HG03139 (cell line): ENCODE measurements at regions not wholly inside any gene's neighbourhood (a gene's known extent, or its start where the extent isn't known, plus 50 kb on each side); places are given as distances from the start of the nearest gene placed in this dataset.
"Not testable (repeated sequence)": the region's sequence is repeated elsewhere in the genome, so short reads cannot be mapped to it uniquely, and the experiment has no call there.

Source experiments
- ATAC-seq: cut with Tn5 transposase; IDR thresholded peaks from one replicate; pipeline ENCODE4 v1.9.1; 2021; ENCODE audit not compliant: unreplicated experiment

DNA sequence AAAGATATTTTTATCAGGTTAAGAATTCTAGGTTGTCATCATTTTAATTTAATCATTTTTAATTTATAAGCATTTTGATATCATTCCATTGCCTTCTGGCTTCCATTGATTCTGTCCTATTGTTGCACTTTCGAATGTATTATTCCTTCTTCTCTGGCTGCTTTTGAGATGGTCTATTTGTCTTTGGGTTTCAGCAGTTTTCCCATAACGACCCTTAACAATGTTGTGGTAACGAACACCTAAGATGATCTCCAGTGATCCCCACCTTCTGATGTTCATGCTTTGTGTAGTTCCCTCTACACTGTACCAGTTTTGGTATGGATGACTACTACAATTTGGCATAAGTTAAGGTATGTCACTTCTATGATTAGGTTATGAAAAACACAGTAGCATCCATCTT, 59.9 kb downstream of the MINAR1 start:
- ATAC-seq, result no peak

DNA sequence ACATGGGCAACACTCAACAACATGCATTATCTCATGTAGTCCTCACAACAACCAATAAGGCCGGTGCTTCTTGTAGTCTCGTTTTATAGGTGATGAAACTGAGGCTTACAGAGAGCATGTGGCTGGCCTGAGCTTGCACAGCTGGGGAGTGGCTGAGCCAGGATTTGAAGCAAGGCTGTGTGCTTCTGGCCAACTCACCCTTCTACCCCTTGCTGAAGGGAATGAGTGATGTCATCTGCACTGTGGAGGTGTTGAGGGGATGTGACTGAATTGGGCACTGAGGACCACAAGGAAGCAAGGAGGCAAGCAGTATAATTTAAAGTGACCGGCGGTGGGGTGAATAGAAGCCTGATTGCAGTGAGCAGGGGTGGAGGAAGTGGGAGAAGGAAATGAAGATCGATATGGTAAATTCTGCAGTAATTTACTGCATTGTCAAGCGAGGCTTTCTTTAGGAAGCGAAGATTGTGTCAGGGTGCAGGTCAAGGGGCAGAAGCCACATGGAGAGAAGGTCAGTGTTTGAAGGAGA, 62.3 kb downstream of the MINAR1 start:
- no peak for ATAC-seq

GRCh38 chr15:79494963-79495755, 63.0 kb downstream of the MINAR1 start:
- no peak for ATAC-seq

- ATAC-seq, result no peak
Measured at GRCh38 chr15:79495775-79496174, 63.6 kb downstream of the MINAR1 start.

GRCh38 chr15:79496838-79497237, 64.7 kb downstream of the MINAR1 start:
- ATAC-seq, result no peak

- no peak for ATAC-seq
Measured at GRCh38 chr15:79501086-79501485, 69.0 kb downstream of the MINAR1 start.

- ATAC-seq, result no peak
Measured at GRCh38 chr15:79505956-79506355, 73.8 kb downstream of the MINAR1 start.

DNA sequence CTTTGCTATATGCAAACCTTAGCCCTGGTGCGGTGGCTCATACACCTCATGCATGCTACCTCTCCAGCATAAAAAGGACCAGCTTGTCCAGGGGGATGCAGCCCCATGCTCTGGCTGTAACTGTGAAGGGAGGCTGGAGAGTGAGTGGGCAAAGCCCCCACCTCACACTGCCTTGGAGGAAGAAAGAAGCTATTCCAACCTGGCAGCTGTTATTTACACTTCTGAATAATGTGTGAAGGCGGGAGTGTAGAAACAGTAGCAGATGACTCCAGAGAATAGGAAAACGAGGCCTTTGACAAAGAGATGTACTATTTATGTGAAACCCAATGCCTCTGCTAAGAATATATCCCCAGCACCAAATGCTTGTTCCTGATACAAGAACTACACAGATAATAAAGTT, 80.7 kb downstream of the MINAR1 start:
- not testable (repeated sequence) for ATAC-seq

- no peak for ATAC-seq
Measured at GRCh38 chr15:79513417-79513816, 81.3 kb downstream of the MINAR1 start.

- ATAC-seq, result no peak
Measured at GRCh38 chr15:79513940-79514339, 81.8 kb downstream of the MINAR1 start.

DNA sequence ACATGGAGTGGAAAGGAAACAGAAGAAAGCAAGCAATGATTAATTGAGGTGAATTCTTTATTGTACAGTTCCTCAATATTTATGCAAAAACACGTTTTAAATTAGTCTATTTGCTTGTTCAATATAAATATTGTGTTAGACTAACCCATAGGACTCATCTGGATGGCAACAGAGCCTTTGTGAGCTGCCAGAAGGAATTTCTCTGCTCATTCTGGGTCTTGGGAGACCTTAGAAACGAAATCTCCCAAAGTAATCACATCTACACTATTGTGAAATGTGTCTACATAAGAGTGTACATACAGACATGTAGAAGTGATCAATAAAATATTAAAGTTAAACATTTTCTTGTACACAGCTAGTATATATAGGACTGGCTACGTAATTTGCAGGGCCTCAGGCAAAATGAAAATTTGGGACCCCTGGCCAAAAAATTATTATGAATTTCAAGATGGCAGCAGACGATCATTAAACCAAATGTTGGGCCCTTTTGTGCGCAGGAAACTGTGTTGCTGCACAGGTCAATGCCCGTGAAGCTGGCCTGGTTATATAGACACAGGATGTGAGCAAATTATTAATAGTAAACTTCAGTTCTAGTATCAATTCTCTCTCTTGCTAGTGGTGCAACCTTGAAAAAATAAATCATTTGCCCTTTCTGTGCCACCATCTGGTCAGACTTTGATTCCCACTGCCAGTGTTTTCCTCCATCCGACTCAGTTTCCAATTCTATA, 83.3 kb downstream of the MINAR1 start:
- no peak for ATAC-seq

GRCh38 chr15:79516155-79516554, 84.0 kb downstream of the MINAR1 start:
- ATAC-seq, result no peak

- ATAC-seq, result no peak
Measured at GRCh38 chr15:79516646-79517045, 84.5 kb downstream of the MINAR1 start.

DNA sequence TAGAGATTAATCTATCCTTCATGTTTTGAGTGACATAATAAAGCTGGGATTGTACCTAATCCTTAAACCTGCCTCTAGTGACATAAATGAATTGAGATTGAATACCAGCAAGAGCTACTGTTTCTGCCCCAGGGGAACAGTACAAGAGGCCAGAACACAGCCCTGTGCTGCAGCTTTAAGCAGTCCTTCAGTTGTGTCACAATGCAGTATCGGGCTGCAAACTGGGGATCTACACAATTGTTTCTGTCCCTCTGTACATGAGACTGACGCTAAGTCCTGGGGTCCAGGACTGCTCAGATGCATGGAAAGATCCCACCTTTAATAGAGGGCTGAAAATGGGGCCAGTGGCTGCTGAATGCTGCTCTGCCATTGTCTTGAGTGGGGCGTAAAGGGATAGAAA, 87.5 kb downstream of the MINAR1 start:
- ATAC-seq, result no peak

DNA sequence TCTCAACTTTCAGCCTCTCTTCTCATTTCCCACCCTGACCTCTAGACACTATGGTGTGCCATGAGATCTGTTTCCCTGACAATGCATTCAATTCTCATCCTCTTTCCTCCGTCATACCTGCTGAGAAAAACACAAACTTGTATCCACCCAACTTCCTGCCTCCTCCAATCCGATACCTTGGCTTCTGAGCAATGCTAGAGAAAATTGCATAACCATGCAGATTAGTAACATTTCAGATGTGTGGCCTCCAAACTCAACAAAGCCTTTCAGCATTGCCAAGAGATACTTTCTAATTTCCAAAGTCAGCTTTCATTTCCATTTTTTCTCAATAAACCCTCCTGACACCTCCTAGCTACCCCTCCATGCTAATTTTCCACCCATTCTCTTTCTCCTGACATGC, 88.5 kb downstream of the MINAR1 start:
- ATAC-seq, result no peak

- no peak for ATAC-seq
Measured at GRCh38 chr15:79522656-79523055, 90.5 kb downstream of the MINAR1 start.

- no peak for ATAC-seq
Measured at GRCh38 chr15:79523266-79523665, 91.1 kb downstream of the MINAR1 start.

- ATAC-seq, result no peak
Measured at GRCh38 chr15:79524531-79524930, 92.4 kb downstream of the MINAR1 start.

DNA sequence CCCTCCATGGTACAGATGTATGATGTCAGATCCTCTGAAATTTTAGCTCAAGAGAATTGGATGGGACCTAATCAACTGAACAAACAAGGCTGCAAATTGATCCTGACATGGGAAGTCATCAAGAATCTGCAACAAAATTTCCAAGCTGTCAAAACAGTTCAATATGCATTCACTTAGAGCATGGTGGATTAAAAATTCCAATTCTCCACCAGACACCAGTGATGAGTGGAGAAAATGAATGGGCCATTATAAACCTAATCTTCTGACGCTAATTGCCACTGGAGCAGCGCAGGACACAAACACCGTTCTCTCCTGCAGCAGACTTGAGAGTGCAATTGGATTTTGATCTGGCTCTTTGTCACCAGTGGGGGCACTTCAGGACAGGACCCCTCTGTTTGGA, 94.2 kb downstream of the MINAR1 start:
- no peak for ATAC-seq

GRCh38 chr15:79527821-79528220, 95.7 kb downstream of the MINAR1 start:
- no peak for ATAC-seq

- no peak for ATAC-seq
Measured at GRCh38 chr15:79529157-79529785, 97.1 kb downstream of the MINAR1 start.

- ATAC-seq, result no peak
Measured at GRCh38 chr15:79535536-79535935, 103.4 kb downstream of the MINAR1 start.
